Stomach (tissue), 4 donors: ENCODE measurements at regions not wholly inside any gene's neighbourhood (a gene's known extent, or its start where the extent isn't known, plus 50 kb on each side); places are given as distances from the start of the nearest gene placed in this dataset.

Source experiments
- CTCF ChIP-seq, 7 experiments: fragments of 450-650 bp in 4 of 7; fragments of 200-600 bp in 3 of 7; sonication (generic) in 3 of 7; IDR thresholded peaks; one replicate each; pipeline ENCODE4 v1.5.1; 2016 to 2019; ENCODE audit warnings: antibody characterized with exemption in 7 of 7, control low read depth in 2 of 7, mild to moderate bottlenecking in 1 of 7
- POLR2A ChIP-seq, 4 donors: fragments of 450-650 bp; IDR thresholded peaks; one replicate each; pipeline ENCODE4 v1.6.1; 2016; ENCODE audit warnings: antibody characterized with exemption in 4 of 4, control low read depth in 2 of 4, mild to moderate bottlenecking in 1 of 4, moderate library complexity in 1 of 4

- no peak for TF ChIP-seq CTCF (IDR thresholded peaks at IDR 0.05)
- TF ChIP-seq POLR2A (IDR thresholded peaks at IDR 0.05): no peak
Observed at GRCh38 chr18:4597301-4597700, 142.2 kb upstream of the DLGAP1 start.
